GM18858 (cell line): ENCODE measurements at regions not wholly inside any gene's neighbourhood (a gene's known extent, or its start where the extent isn't known, plus 50 kb on each side); places are given as distances from the start of the nearest gene placed in this dataset.
"Not testable (repeated sequence)": the region's sequence is repeated elsewhere in the genome, so short reads cannot be mapped to it uniquely, and the experiment has no call there.

Source experiments
- ATAC-seq: cut with Tn5 transposase; IDR thresholded peaks from one replicate; pipeline ENCODE4 v1.9.1; 2021; ENCODE audit not compliant: unreplicated experiment

DNA sequence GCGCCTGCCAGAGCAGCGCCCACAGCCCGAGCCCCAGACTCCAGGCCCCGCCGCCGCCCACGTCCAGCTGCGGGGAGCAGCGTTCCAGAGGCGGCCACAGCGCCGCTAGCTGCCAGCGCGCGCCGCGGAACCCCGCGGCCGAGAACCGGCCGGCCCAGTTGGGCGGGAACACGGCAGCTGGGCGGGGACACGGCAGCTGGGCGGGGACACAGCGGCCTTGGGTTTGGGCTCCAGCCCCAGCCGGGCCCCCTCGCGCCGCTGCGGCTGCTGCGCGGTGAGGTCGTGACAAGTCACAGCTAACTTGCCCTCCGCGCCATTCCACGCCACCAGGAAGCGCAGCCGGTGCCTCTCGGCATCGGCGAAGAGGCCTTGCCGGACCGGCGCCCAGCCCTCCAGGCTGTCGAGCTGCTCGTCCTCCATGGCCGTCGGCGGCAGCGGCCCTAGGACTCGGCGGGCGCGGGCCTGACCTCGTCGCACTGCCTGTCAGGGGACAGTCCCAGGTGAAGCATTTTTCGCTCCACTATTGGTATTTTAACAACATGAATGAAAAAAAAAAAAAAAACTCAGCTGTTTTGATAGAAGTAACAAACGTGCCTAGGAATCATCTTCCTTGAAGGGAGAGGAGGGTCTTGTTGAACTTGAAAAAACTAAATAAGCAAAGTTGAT is 56.6 kb upstream of the GOLGA8N start:
- peak; percentile 69 for ATAC-seq

DNA sequence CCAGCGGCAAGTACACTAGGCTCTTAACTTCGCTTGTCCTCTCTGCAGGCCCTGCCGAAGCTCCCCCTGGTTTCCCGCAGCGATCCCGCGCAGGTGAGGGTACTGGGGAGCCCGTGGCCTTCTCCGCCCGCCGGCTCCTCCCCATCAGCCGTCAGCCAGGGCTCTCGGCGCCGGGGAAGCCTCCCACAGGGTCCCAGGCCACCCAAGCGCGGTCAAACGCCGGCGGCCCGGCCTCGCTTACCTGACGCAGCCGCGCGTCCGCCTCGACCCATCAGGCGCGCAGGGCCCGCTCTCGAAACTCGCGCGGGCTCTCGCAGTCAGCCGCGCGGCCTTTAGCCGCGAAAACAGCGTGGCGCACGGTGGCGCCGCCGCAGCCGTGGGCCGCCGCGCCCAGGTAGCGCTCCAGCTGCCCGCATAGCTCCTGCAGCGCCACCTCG is 57.2 kb upstream of the GOLGA8N start:
- ATAC-seq: peak; percentile 24

DNA sequence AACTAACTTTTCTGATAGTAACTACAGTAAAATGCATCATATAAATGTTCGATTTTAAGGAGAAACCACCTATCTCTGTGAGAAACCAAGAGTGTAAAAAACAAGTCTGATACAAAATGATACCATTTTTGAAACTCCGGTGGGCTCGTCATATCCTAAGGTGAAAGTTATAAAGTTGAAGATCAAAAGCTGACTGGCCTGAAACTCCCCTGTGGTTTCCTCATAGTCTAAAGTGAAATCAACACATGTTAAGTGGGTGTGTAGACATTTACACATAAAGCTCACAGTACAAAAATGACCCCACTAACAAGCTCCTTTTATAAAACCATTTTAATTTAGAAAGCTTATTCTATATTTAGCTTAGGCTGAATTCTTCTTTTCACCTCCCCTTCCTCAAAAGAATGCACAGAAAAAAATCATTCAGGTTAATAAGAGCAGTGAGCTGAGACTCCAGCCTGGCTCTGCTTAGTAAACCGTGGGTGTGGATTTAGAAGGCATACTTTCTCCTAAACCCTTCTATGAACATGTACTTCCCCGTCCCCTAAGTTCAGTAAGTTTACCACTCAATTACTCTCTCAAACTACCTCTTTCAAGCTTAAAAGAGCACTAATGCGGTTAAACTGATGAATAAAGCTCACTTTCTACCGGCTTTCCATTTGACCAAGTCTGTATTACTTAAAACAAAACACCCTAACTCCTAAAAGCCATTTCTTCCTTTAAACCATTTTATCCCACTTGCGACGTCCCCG is 57.9 kb upstream of the GOLGA8N start:
- ATAC-seq: not testable (repeated sequence)

DNA sequence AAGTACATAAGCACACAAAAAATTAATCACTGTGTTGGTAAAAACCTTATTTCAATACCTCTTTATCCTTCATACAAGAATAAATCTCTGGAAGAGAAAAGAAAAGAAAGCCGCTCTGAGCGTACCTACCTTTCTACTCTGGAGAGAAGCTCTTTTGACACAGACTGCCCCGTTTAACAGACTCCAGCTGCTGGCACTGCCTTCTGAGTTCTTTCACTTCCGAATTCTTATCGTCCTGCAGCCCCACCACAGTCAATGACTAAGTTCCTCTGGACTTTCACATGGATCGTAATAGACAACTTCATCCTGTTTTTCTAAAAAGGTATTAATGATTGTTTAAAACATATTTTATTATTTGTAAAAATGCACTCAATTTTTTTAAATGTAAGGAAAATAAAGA is 67.5 kb upstream of the GOLGA8O start:
- ATAC-seq: not testable (repeated sequence)

DNA sequence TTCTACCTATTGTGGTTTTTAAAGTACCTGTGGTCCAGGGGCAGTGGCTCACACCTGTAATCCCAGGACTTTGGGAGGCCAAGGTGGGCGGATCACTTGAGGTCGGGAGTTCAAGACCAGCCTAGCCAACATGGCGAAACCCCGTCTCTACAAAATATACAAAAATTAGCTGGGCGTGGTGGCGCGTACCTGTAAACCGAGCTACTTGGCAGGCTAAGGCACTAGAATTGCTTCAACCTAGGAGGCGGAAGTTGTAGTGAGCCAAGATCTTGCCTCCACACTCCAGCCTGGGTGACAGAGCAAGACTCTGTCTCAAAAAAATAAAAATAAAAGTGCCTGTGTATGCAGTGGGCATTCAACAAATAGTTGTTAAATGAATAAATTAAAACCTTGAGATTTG is 67.0 kb upstream of the GOLGA8O start:
- not testable (repeated sequence) for ATAC-seq

DNA sequence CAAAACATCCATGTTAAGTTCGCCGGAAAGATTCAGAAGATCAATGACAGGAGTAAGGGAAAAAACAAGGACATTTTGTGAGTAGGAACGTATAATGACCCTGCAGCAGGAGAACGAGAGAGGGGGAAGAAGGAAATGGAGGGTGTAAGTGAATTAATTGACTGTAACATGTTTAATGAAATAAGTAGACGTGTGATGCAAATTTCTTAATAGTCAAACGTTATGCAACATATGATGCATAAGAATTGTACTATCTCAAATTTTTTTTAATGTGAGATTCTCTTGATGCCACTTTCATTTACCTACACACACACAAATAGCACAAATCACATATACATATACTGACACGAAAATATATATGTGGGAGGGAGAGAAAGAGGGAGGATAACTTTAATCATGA is 63.5 kb upstream of the GOLGA8O start:
- ATAC-seq: not testable (repeated sequence)

DNA sequence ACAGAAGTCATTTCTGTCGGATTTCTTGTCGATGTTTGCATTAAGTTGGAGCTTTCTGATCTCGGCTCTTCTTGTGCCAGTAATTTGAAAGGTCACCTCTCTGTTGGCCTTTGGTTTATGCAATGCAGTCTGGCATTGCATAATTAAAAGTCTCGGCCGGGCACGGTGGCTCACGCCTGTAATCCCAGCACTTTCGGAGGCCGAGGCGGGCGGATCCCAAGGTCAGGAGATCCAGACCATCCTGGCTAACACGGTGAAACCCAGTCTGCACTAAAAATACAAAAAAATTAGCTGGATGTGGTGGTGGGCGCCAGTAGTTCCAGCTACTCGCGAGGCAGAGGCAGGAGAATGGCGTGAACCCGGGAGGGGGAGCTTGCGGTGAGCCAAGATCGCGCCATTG is 62.6 kb upstream of the GOLGA8O start:
- not testable (repeated sequence) for ATAC-seq

DNA sequence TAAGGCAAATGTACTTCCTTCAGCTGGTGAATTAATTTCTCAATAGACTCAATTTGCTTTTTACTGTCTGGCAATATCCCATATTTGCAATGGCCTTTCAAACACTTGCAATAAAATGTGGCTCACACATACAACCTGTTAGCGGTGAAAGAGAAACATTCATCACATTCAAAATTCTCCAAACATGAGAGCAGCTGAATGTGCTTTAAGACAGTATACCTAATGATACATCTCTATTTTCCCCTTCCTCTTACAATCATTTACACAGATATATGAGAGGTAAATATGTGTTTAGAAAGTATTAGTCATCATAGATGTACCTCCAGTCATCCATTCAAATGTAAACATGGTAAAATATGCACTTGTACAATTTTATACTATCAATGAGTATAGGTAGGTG is 61.5 kb upstream of the GOLGA8O start:
- ATAC-seq: not testable (repeated sequence)

DNA sequence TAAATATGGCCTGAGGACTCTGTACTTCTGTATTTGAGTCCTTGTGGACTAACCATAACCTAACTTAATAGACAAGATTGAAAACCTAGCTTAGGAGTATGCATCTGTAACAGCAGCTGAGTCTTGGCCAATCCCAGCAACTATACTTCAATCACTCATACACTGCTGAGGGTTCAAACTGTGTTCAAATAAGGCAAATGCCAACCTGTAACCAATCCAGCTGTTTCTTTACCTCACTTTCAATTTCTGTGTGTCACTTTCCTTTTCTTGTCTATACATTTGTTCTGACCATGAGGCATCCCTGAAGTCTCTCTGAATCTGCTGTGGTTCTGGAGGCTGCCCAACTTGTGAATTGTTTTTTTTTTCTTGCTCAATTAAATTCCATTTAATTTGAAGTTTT is 57.9 kb upstream of the GOLGA8O start:
- not testable (repeated sequence) for ATAC-seq

DNA sequence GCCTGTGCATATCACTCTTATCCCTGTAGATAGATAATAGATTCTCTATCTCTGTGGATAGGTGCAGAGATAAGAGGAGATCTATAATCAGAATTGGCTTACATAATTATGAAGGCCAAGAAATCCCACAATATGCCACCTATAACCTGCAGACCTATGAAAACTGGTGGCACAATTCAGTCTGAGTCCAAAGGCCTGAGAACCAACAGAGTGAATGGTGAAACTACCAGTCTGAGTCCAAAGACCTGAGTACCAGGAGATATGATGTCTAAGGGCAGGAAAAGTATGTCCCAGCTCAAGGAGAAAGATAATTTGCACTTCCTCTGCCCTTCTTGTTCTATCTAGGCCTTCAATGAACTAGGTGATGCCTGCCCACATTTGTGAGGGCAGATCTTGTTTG is 54.6 kb upstream of the GOLGA8O start:
- not testable (repeated sequence) for ATAC-seq

DNA sequence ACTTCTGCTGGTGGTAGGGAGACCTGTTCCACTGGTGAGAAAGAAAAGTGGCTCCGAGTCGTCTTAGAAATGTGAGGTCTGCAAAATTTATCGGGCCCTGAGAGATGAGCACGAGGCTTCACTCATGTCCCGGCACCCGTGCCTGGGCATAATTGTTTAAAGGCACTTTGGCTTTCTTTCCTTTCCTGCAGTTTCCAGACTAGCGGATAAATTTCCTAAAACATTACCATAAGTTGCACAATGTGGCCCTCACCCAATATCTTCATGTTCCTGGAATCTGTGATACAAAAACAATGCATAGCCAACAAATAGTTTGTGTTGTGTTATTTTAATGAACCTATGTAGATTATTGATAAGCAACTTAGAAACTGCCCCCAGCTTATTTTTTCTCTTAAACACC is 52.6 kb upstream of the GOLGA8O start:
- ATAC-seq: not testable (repeated sequence)

DNA sequence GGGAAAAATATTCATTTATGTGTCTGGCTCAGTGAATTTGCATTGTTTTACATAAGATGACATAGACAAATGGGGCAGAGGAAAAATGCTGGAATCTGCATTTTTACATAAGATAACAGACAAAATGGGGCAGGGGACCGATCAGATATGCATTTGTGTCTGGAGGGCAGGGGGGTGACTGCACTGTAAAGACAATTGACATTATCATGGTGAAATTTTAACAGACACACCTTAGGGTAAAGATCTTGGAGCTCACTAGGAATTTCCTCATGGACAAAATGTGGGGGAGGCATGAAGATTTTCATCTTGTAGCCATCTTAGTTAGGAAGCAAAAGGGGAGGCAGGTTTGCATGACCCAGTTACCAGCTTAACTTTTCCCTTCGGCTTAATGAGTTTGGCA is 51.4 kb upstream of the GOLGA8O start:
- not testable (repeated sequence) for ATAC-seq

DNA sequence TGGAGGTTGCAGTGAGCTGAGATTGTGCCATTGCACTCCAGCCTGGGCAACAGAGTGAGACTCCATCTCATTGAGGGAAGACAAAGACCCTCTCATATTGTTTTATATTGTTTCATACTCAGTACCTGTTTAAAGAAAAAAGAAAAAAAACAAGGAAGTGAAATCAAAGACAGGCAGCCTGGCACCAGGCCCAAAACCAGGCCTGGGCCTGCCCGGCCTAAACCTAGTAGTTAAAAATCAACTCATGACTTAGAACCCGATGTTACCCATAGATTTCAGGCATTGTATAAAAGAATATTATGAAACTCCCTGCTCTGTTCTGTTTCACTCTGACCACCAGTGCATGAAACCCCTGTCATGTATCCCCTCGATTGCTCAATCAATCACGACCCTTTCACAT is 50.2 kb upstream of the GOLGA8O start:
- not testable (repeated sequence) for ATAC-seq
